Adrenal gland (tissue), 5 donors: ENCODE measurements at regions not wholly inside any gene's neighbourhood (a gene's known extent, or its start where the extent isn't known, plus 50 kb on each side); places are given as distances from the start of the nearest gene placed in this dataset.

Experiments used
- POLR2A ChIP-seq, 2 donors: fragments of 450-650 bp; IDR thresholded peaks; one replicate each; pipeline ENCODE4 v1.6.1; 2017; ENCODE audit warnings: antibody characterized with exemption in 2 of 2, mild to moderate bottlenecking in 2 of 2, moderate library complexity in 1 of 2
- TF ChIP-seq, protein P1 (sequence below), 6 experiments: fragments of 450-650 bp in 4 of 6; fragments of 200-600 bp in 2 of 6; sonication (generic) in 1 of 6; IDR thresholded peaks; 1 replicate in 5 of 6; 2 replicates in 1 of 6; pipeline versions ENCODE4 v1.5.1 to v1.8.0; 2016 to 2021; ENCODE audit warnings: antibody characterized with exemption in 6 of 6, mild to moderate bottlenecking in 2 of 6, moderate library complexity in 1 of 6
- donor health status: DM: no; HTN: no; CAD: no.

GRCh38 chr7:94247970-94248369 is 146.7 kb upstream of the COL1A2 start:
- TF ChIP-seq, protein P1, sequence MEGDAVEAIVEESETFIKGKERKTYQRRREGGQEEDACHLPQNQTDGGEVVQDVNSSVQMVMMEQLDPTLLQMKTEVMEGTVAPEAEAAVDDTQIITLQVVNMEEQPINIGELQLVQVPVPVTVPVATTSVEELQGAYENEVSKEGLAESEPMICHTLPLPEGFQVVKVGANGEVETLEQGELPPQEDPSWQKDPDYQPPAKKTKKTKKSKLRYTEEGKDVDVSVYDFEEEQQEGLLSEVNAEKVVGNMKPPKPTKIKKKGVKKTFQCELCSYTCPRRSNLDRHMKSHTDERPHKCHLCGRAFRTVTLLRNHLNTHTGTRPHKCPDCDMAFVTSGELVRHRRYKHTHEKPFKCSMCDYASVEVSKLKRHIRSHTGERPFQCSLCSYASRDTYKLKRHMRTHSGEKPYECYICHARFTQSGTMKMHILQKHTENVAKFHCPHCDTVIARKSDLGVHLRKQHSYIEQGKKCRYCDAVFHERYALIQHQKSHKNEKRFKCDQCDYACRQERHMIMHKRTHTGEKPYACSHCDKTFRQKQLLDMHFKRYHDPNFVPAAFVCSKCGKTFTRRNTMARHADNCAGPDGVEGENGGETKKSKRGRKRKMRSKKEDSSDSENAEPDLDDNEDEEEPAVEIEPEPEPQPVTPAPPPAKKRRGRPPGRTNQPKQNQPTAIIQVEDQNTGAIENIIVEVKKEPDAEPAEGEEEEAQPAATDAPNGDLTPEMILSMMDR (IDR thresholded peaks at IDR 0.05), result no peak
- no peak for TF ChIP-seq POLR2A (IDR thresholded peaks at IDR 0.05)
